Tibial nerve (tissue), 4 donors: ENCODE measurements at regions not wholly inside any gene's neighbourhood (a gene's known extent, or its start where the extent isn't known, plus 50 kb on each side); places are given as distances from the start of the nearest gene placed in this dataset.

Source experiments
- DNase-seq, 2 donors: peaks; one replicate each; pipeline ENCODE4 v3.0.0-alpha.2; 2019; ENCODE audit warnings: low spot score in 2 of 2
- H3K27ac ChIP-seq, 4 donors: fragments of 200-600 bp; sonication (generic) in 3 of 4; one replicate each; pipeline ENCODE4 v1.5.1; 2017 to 2019; ENCODE audit warnings: mild to moderate bottlenecking in 1 of 4
- H3K27me3 ChIP-seq, 2 donors: fragments of 200-600 bp; sonication (generic) in 1 of 2; one replicate each; pipeline versions ENCODE4 v1.5.1 to v1.6.0; 2017 to 2019
- H3K36me3 ChIP-seq, 3 donors: fragments of 200-600 bp; sonication (generic); one replicate each; pipeline ENCODE4 v1.5.1; 2018 to 2019
- H3K4me1 ChIP-seq, 4 donors: fragments of 200-600 bp; sonication (generic) in 3 of 4; one replicate each; pipeline ENCODE4 v1.5.1; 2017 to 2019
- H3K4me3 ChIP-seq, 4 donors: fragments of 200-600 bp; sonication (generic) in 3 of 4; one replicate each; pipeline ENCODE4 v1.5.1; 2017 to 2019; ENCODE audit warnings: mild to moderate bottlenecking in 1 of 4, moderate library complexity in 1 of 4
- H3K9me3 ChIP-seq, 4 donors: fragments of 200-600 bp; sonication (generic) in 3 of 4; one replicate each; pipeline ENCODE4 v1.5.1; 2017 to 2019
- EP300 ChIP-seq, 2 donors: sonication (generic); formaldehyde crosslinking; IDR thresholded peaks; one replicate each; pipeline ENCODE4 v1.6.1; 2017; ENCODE audit warnings: antibody characterized with exemption in 2 of 2, mild to moderate bottlenecking in 1 of 2
- POLR2A ChIP-seq, 2 donors: fragments of 450-650 bp; IDR thresholded peaks; one replicate each; pipeline ENCODE4 v1.6.1; 2017; ENCODE audit warnings: antibody characterized with exemption in 2 of 2, mild to moderate bottlenecking in 2 of 2, moderate library complexity in 2 of 2
- WGBS, 2 donors: methylation state at CpG; one replicate each; pipeline ENCODE4 v1.1.5; 2018; 5-methylcytosine and 5-hydroxymethylcytosine counted together
- TF ChIP-seq, protein P1 (sequence below), 5 experiments: fragments of 200-600 bp in 3 of 5; fragments of 450-650 bp in 2 of 5; sonication (generic) in 3 of 5; IDR thresholded peaks; one replicate each; pipeline ENCODE4 v1.5.1; 2016 to 2019; ENCODE audit warnings: antibody characterized with exemption in 5 of 5, mild to moderate bottlenecking in 3 of 5, moderate library complexity in 2 of 5

DNA sequence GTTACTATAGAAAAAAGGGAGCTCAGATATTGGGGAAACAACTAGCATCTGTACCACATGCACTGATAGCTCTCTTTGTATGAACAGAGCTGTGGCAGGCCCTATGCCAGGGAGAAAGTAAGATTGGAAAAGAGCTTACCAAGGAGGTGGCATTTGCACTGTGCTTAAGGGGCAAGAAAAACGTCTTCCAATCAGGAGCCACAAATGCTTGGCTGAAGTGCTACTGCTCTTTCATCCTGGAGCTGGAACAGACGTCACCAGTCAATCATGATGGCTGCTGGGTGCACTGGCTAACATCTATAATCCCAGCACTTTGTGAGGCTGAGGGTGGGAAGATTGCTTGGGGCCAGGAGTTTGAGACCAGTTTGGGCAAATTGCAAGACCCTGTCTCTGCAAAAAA is 218.5 kb downstream of the SEC14L1 start:
- H3K4me1 ChIP-seq, result peaks cover 0 to 56% (median 23%) of the 10 kb centered on the region in 4 donors
- no peak for TF ChIP-seq POLR2A (IDR thresholded peaks at IDR 0.05)
- TF ChIP-seq, protein P1, sequence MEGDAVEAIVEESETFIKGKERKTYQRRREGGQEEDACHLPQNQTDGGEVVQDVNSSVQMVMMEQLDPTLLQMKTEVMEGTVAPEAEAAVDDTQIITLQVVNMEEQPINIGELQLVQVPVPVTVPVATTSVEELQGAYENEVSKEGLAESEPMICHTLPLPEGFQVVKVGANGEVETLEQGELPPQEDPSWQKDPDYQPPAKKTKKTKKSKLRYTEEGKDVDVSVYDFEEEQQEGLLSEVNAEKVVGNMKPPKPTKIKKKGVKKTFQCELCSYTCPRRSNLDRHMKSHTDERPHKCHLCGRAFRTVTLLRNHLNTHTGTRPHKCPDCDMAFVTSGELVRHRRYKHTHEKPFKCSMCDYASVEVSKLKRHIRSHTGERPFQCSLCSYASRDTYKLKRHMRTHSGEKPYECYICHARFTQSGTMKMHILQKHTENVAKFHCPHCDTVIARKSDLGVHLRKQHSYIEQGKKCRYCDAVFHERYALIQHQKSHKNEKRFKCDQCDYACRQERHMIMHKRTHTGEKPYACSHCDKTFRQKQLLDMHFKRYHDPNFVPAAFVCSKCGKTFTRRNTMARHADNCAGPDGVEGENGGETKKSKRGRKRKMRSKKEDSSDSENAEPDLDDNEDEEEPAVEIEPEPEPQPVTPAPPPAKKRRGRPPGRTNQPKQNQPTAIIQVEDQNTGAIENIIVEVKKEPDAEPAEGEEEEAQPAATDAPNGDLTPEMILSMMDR (IDR thresholded peaks at IDR 0.05), result no peak
- TF ChIP-seq EP300 (IDR thresholded peaks at IDR 0.05), result no peak
- H3K27ac ChIP-seq, result peak overlapping the region in 2 of 4 donors; percentile 44 to 54
- H3K36me3 ChIP-seq, result no peaks in the 10 kb centered on the region
- H3K4me3 ChIP-seq, result no peak overlapping the region
- no peaks in the 10 kb centered on the region for H3K27me3 ChIP-seq
- no peak for DNase-seq
- H3K9me3 ChIP-seq, result no peaks in the 10 kb centered on the region
- 37 to 42% methylated on average over 2 of the region's 2 CpGs for WGBS, 2 donors

DNA sequence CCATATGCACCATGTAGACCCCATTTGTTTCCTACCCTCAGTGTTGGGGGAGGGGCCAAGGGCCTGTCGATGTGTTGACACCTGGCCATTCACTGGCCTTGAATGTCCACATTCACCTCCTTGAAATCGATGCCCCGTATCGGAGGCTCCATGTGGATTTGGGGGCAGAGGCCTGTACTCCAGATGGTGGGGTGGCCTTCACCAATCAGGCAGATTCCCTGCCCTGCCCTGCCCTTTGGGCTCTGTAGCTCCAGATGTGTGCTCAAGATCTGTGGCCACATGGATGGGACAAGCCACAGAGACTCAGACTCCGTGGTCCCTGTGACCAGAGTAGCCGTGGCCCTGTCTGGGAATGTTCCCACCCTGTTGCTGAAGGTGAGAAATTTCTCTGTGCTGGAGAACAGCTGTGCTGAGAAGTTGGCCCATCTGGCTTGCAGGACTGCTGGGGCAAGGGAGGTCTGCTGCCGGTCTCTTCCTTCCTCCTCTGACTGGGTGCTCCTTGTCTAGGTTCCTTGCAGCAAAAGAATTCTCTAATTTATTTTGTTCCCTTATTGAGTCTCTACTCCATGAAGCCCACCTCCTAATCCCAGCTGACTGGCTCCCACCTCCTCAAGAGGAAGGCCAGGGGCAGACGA is 221.3 kb downstream of the SEC14L1 start:
- DNase-seq, result peak in 1 of 2 donors; percentile 5
- Histone ChIP-seq H3K36me3 (no peaks in the 10 kb centered on the region), H3K9me3 (no peaks in the 10 kb centered on the region), H3K27me3 (no peaks in the 10 kb centered on the region), H3K27ac (peak overlapping the region in 2 of 4 donors; percentile 91 to 92), H3K4me3 (no peak overlapping the region), H3K4me1 (peaks cover 0 to 66% (median 39%) of the 10 kb centered on the region in 4 donors)
- 79 to 84% methylated on average over 6 to 8 of the region's 8 CpGs for WGBS, 2 donors
- no peak for TF ChIP-seq EP300 (IDR thresholded peaks at IDR 0.05)
- TF ChIP-seq, protein P1 (IDR thresholded peaks at IDR 0.05), result no peak
- TF ChIP-seq POLR2A (IDR thresholded peaks at IDR 0.05), result no peak

DNA sequence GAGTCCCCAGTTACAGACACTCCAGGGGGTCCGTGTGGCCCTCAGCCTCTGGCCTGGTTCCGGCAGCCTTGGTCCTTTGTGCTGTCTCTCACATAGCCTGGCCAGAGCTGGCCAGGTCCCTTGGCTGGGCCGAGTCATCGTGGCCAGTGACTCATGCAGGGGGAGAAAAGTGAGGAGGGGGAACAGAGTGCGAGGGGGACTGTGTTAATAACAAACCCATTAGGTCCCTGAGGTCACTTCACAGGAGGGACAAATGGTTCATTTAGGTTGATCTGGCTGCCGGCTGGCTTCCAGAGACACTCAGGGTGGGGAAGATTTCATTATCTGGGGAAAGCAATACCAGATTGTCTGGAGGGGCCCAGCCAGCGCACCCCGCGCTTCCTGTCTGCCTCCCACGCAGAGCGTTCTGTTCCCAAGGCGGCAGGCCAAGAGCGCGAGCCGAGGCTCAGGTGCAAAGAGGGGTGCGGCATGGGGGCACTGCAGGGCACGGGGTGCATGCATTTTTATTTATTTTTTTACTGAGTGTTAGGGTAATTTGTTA is 223.1 kb downstream of the SEC14L1 start:
- no peaks in the 10 kb centered on the region for H3K36me3 ChIP-seq
- no peak for TF ChIP-seq EP300 (IDR thresholded peaks at IDR 0.05)
- TF ChIP-seq POLR2A (IDR thresholded peaks at IDR 0.05), result no peak
- H3K27ac ChIP-seq, result peak overlapping the region in 3 of 4 donors; percentile 68 to 92 (median 91)
- H3K4me3 ChIP-seq, result no peak overlapping the region
- H3K9me3 ChIP-seq, result no peaks in the 10 kb centered on the region
- WGBS, 2 donors, result 21 to 29% methylated on average over 13 to 17 of the region's 17 CpGs
- peaks cover 0 to 54% (median 40%) of the 10 kb centered on the region in 4 donors for H3K4me1 ChIP-seq
- H3K27me3 ChIP-seq, result no peaks in the 10 kb centered on the region
- DNase-seq, result no peak

DNA sequence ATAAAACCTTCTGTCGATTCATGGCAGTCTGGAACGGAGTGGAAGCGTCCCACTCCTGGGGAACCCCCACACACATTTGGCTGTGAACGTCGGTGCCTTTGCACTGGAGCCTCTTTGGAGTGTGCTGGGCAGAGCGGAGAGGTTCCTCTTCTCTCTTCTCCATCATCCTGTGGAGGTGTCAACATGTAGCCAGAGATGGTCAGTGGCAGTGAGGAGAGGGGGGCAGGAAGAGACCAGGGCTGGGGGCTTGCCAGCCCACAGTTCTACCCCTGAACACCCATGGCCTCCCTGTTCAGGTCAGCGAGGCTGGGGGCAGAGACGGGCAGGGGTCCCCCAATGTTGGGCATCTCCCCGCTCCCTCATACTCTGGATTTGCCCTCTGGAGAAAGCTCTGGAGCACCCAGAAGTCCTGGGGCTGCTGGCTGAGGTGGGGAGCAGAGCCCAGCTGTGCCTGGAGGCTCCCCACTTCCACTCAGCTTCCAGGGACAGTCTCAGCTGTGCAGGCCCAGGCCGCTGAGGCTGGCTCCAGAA is 223.7 kb downstream of the SEC14L1 start:
- TF ChIP-seq, protein P1 (IDR thresholded peaks at IDR 0.05), result no peak
- no peak for TF ChIP-seq EP300 (IDR thresholded peaks at IDR 0.05)
- no peak for TF ChIP-seq POLR2A (IDR thresholded peaks at IDR 0.05)
- Histone ChIP-seq H3K27me3 (no peaks in the 10 kb centered on the region), H3K4me3 (no peak overlapping the region), H3K9me3 (no peaks in the 10 kb centered on the region), H3K36me3 (no peaks in the 10 kb centered on the region), H3K27ac (peak overlapping the region; percentile 64 to 92 (median 80)), H3K4me1 (peaks cover 0 to 50% (median 40%) of the 10 kb centered on the region in 4 donors)
- WGBS, 2 donors, result 67 to 75% methylated on average over 10 of the region's 10 CpGs
- no peak for DNase-seq

DNA sequence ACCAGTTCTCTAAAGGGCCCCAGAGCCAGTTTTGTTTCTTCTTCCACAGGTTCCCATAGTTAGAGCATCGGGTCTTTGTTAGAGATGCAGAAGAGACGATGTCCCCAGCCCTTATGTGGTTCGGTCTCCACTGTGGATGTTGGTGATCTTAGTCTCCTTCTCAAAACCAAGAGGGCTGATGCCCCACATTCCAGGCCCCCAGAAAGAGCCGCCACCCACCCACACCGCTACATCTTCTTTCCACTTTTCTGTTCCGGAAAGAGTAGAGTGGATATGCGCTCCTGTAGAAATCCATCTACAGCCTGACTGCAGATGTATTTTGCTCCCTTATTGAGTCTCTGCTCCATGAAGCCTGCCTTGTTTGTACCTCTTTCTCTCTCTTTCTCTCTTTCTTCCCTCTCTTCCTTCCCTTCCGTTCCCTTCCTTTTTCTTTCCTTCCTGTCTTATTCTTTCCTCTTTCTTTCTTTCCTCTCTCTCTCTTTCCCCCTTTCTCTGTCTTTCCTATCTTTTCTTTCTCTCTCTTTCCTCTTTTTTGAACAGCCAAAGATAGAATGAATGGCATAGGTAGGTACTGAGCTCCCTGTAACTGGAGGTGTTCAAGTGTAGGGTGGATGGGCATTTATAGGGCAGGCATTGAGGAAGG is 224.3 kb downstream of the SEC14L1 start:
- Histone ChIP-seq H3K27me3 (no peaks in the 10 kb centered on the region), H3K4me3 (no peak overlapping the region), H3K9me3 (no peaks in the 10 kb centered on the region), H3K36me3 (no peaks in the 10 kb centered on the region), H3K27ac (peak overlapping the region; percentile 64 to 92 (median 79)), H3K4me1 (peaks cover 0 to 54% (median 40%) of the 10 kb centered on the region in 4 donors)
- no peak for DNase-seq
- 95% methylated on average over 8 of the region's 8 CpGs for WGBS, 2 donors
- TF ChIP-seq, protein P1 (IDR thresholded peaks at IDR 0.05), result no peak
- no peak for TF ChIP-seq POLR2A (IDR thresholded peaks at IDR 0.05)
- TF ChIP-seq EP300 (IDR thresholded peaks at IDR 0.05), result no peak
